Breast epithelium (tissue), 3 donors: ENCODE measurements at regions not wholly inside any gene's neighbourhood (a gene's known extent, or its start where the extent isn't known, plus 50 kb on each side); places are given as distances from the start of the nearest gene placed in this dataset.

Experiments
- POLR2A ChIP-seq: fragments of 450-650 bp; IDR thresholded peaks from one replicate; pipeline ENCODE4 v1.6.1; 2016; ENCODE audit warnings: antibody characterized with exemption, mild to moderate bottlenecking, moderate library complexity
- TF ChIP-seq, protein P1 (sequence below), 3 donors: fragments of 450-650 bp; IDR thresholded peaks; one replicate each; pipeline ENCODE4 v1.5.1; 2016 to 2017; ENCODE audit warnings: antibody characterized with exemption in 3 of 3, mild to moderate bottlenecking in 3 of 3, moderate library complexity in 3 of 3

DNA sequence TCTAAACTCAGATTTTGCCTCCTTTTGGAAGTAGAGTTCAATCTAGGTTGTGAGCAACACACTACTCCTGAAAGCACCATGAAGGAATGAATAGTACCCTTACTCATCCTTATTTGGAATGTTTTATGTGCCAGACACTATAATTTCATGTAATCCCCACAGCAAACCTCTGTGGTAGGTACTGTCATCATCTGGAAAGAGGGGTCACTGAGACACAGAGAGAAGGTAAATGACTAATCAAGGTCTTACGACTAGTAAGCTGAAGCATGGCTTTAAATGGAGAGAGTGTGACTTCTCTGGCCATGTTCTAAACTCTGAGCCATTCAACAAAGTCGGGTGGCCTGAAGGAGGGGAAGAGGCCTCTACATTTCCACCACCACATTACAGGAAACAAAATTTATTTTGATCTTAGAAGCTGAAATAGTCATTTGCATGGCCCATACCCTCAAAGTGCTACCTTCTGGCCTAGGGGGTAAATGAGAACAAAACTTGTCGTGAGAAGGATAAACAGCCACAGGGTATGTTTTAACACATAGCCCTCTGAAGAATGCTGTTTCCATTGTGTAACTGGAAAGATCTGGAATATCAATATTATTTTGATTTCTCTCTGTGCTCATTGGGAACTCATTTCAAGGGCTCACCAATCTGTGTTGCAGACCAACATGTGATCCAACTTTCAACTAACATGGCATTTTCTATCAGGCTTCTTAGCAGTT lies 180.8 kb upstream of the RFC3 start:
- TF ChIP-seq, protein P1, sequence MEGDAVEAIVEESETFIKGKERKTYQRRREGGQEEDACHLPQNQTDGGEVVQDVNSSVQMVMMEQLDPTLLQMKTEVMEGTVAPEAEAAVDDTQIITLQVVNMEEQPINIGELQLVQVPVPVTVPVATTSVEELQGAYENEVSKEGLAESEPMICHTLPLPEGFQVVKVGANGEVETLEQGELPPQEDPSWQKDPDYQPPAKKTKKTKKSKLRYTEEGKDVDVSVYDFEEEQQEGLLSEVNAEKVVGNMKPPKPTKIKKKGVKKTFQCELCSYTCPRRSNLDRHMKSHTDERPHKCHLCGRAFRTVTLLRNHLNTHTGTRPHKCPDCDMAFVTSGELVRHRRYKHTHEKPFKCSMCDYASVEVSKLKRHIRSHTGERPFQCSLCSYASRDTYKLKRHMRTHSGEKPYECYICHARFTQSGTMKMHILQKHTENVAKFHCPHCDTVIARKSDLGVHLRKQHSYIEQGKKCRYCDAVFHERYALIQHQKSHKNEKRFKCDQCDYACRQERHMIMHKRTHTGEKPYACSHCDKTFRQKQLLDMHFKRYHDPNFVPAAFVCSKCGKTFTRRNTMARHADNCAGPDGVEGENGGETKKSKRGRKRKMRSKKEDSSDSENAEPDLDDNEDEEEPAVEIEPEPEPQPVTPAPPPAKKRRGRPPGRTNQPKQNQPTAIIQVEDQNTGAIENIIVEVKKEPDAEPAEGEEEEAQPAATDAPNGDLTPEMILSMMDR (IDR thresholded peaks at IDR 0.05): no peak
- no peak for TF ChIP-seq POLR2A
